ENCODE measurements at regions not wholly inside any gene's neighbourhood (a gene's known extent, or its start where the extent isn't known, plus 50 kb on each side); places are given as distances from the start of the nearest gene placed in this dataset.

- TF ChIP-seq TCF7L2 (IDR thresholded peaks at IDR 0.05; ENCODE audit: borderline replicate concordance, extremely low read depth, insufficient read depth, insufficient read length) = no peak
- TF ChIP-seq JUND (IDR thresholded peaks at IDR 0.05) = no peak
- no peak for TF ChIP-seq YY1 (IDR thresholded peaks at IDR 0.05; ENCODE audit: extremely low read depth, insufficient replicate concordance, low read depth, low read length)
- no peak for TF ChIP-seq REST (IDR thresholded peaks at IDR 0.05; ENCODE audit: low read depth)
- TF ChIP-seq CTCF (IDR thresholded peaks at IDR 0.05 in 2 of 3, conservative IDR thresholded peaks at IDR 0.05 in 1 of 3; ENCODE audit: borderline replicate concordance in 1 of 3, insufficient read depth in 1 of 3, low read depth in 2 of 3, low read length in 2 of 3) = no peak
- no peak for TF ChIP-seq EZH2 (IDR thresholded peaks at IDR 0.05)
- no peak for TF ChIP-seq POLR2A (IDR thresholded peaks at IDR 0.05; ENCODE audit: borderline replicate concordance, extremely low read depth, insufficient read depth, insufficient read length)
- TF ChIP-seq POLR2AphosphoS5 (IDR thresholded peaks at IDR 0.05; ENCODE audit: low read depth, low read length) = no peak
- TF ChIP-seq RAD21 (IDR thresholded peaks at IDR 0.05; ENCODE audit: low read depth) = no peak
- no peak for TF ChIP-seq SP1 (IDR thresholded peaks at IDR 0.05; ENCODE audit: low read depth)
Measured at GRCh38 chr5:105945203-105945972, 1725.3 kb downstream of the EFNA5 start.

All from HCT116 (cell line).